Vagina (tissue), 2 donors: ENCODE measurements at regions not wholly inside any gene's neighbourhood (a gene's known extent, or its start where the extent isn't known, plus 50 kb on each side); places are given as distances from the start of the nearest gene placed in this dataset.
A peak's percentile ranks its signal among the peaks of the same experiment; 100 is the strongest.

Experiments
- DNase-seq, 2 donors: peaks; one replicate each; pipeline ENCODE4 v3.0.0-alpha.2; 2017; ENCODE audit errors: extremely low spot score in 2 of 2
- H3K27ac ChIP-seq: fragments of 200-600 bp; sonication (generic); one replicate; pipeline ENCODE4 v1.5.1; 2019
- H3K27me3 ChIP-seq: fragments of 200-600 bp; sonication (generic); one replicate; pipeline ENCODE4 v1.5.1; 2019
- H3K36me3 ChIP-seq, 2 donors: fragments of 200-600 bp; sonication (generic); one replicate each; pipeline ENCODE4 v1.5.1; 2017 to 2019
- H3K4me1 ChIP-seq: fragments of 200-600 bp; sonication (generic); one replicate; pipeline ENCODE4 v1.5.1; 2019
- H3K4me3 ChIP-seq, 2 donors: fragments of 200-600 bp; sonication (generic); 1 replicate in 1 of 2; 2 replicates in 1 of 2; pipeline ENCODE4 v1.5.1; 2016 to 2019
- H3K9me3 ChIP-seq: fragments of 200-600 bp; sonication (generic); one replicate; pipeline ENCODE4 v1.5.1; 2019
- POLR2A ChIP-seq, 2 donors: fragments of 450-650 bp; IDR thresholded peaks; one replicate each; pipeline ENCODE4 v1.6.1; 2017; ENCODE audit warnings: antibody characterized with exemption in 2 of 2, mild to moderate bottlenecking in 2 of 2, moderate library complexity in 2 of 2
- POLR2AphosphoS5 ChIP-seq, 2 donors: sonication (generic); formaldehyde crosslinking; IDR thresholded peaks; one replicate each; pipeline ENCODE4 v1.9.0; 2017; ENCODE audit warnings: antibody characterized with exemption in 2 of 2, mild to moderate bottlenecking in 2 of 2, low read depth in 1 of 2; ENCODE audit not compliant: insufficient read depth in 1 of 2
- intact Hi-C: fragments of 100-400 bp; cut with DNase I; formaldehyde crosslinking; loops from one replicate; pipeline ENCODE4 v1.15.1; 2023
- TF ChIP-seq, protein P1 (sequence below), 3 experiments: fragments of 450-650 bp in 2 of 3; fragments of 200-600 bp in 1 of 3; sonication (generic) in 1 of 3; IDR thresholded peaks; one replicate each; pipeline ENCODE4 v1.5.1; 2017 to 2019; ENCODE audit warnings: antibody characterized with exemption in 3 of 3, mild to moderate bottlenecking in 2 of 3, moderate library complexity in 2 of 3

DNA sequence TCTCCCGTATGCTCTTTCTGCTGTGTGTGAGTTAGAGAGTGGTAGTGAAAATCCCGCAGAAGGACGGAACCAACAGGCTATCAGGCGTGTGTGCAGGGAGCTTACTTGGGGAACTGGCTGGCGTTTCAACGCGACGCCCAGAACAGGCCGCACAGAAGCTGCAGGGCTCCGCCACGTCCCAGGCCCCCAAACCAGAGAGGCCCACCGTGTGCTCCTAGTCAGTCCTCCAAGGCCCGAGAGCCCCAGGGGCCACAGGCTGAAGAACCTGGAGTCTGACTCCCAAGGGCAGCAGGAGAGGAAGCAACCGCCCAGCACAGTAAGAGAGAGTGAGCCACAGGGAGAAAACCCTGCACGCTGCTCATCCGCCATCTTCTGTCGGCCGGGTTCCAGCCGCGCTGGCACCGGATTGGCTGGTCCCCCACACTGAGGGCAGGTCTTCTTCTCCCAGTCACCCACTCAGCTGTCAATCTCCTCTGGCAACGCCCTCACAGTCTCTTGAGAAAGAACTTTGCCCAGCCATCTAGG, 730.6 kb upstream of the VSTM2A start:
- no peak for DNase-seq
- Histone ChIP-seq H3K4me3 (peak overlapping the region in 1 of 2 donors; percentile 8), H3K36me3 (no peaks in the 10 kb centered on the region), H3K4me1 (no peaks in the 10 kb centered on the region), H3K27me3 (no peaks in the 10 kb centered on the region), H3K9me3 (no peaks in the 10 kb centered on the region), H3K27ac (no peak overlapping the region)
- intact Hi-C loops, result no loop called here
- TF ChIP-seq POLR2A (IDR thresholded peaks at IDR 0.05), result no peak
- no peak for TF ChIP-seq POLR2AphosphoS5 (IDR thresholded peaks at IDR 0.05; ENCODE audit: insufficient read depth in 1 of 2, low read depth in 1 of 2)
- TF ChIP-seq, protein P1, sequence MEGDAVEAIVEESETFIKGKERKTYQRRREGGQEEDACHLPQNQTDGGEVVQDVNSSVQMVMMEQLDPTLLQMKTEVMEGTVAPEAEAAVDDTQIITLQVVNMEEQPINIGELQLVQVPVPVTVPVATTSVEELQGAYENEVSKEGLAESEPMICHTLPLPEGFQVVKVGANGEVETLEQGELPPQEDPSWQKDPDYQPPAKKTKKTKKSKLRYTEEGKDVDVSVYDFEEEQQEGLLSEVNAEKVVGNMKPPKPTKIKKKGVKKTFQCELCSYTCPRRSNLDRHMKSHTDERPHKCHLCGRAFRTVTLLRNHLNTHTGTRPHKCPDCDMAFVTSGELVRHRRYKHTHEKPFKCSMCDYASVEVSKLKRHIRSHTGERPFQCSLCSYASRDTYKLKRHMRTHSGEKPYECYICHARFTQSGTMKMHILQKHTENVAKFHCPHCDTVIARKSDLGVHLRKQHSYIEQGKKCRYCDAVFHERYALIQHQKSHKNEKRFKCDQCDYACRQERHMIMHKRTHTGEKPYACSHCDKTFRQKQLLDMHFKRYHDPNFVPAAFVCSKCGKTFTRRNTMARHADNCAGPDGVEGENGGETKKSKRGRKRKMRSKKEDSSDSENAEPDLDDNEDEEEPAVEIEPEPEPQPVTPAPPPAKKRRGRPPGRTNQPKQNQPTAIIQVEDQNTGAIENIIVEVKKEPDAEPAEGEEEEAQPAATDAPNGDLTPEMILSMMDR (IDR thresholded peaks at IDR 0.05), result no peak

DNA sequence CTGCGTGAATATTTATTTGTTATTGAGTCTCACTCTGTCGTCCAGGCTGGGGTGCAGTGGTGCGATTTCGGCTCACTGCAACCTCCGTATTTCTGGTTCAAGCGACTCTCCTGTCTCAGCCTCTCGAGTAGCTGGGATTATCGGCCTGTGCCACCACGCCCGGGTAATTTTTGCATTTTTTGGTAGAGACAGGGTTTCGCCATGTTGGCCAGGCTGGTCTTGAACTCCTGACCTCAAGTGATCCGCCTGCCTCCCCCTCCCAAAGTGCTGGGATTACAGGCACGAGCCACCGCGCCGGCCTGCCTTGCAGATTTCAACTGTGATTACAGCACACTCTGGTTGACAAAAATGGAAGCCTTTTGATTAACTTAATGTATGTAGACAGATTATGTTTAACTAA, 730.0 kb upstream of the VSTM2A start:
- Histone ChIP-seq H3K36me3 (no peaks in the 10 kb centered on the region), H3K4me1 (no peaks in the 10 kb centered on the region), H3K4me3 (no peak overlapping the region), H3K27ac (no peak overlapping the region), H3K27me3 (no peaks in the 10 kb centered on the region), H3K9me3 (no peaks in the 10 kb centered on the region)
- TF ChIP-seq POLR2AphosphoS5 (IDR thresholded peaks at IDR 0.05; ENCODE audit: insufficient read depth in 1 of 2, low read depth in 1 of 2) (no peak), POLR2A (IDR thresholded peaks at IDR 0.05) (no peak)
- TF ChIP-seq, protein P1 (IDR thresholded peaks at IDR 0.05), result no peak
- DNase-seq, result no peak
- intact Hi-C loops, result no loop called here

DNA sequence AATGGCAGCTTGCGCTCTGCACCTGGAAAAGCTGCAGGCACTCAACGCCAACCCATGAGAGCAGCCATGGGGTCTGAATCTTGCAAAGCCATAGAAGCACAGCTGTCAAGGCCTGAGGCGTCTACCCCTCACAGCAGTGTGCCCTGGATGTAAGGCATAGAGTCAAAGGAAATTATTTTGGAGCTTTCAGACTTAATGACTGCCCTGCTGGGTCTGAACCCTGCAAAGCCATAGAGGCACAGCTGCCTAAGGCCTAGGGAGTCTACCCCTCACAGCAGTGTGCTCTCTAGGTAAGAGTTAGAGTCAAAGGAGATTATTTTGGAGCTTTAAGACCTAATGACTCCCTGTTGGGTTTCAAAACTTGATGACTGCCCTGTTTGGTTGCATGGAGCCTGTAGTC, 706.9 kb upstream of the VSTM2A start:
- no peak overlapping the region for H3K27ac ChIP-seq
- TF ChIP-seq POLR2AphosphoS5 (IDR thresholded peaks at IDR 0.05; ENCODE audit: insufficient read depth in 1 of 2, low read depth in 1 of 2) (no peak), POLR2A (IDR thresholded peaks at IDR 0.05) (no peak)
- TF ChIP-seq, protein P1 (IDR thresholded peaks at IDR 0.05), result no peak
- H3K9me3 ChIP-seq, result no peaks in the 10 kb centered on the region
- no peak for DNase-seq
- H3K36me3 ChIP-seq, result no peaks in the 10 kb centered on the region
- no peaks in the 10 kb centered on the region for H3K27me3 ChIP-seq
- no peaks in the 10 kb centered on the region for H3K4me1 ChIP-seq
- H3K4me3 ChIP-seq, result no peak overlapping the region
- intact Hi-C loops, result no loop called here

DNA sequence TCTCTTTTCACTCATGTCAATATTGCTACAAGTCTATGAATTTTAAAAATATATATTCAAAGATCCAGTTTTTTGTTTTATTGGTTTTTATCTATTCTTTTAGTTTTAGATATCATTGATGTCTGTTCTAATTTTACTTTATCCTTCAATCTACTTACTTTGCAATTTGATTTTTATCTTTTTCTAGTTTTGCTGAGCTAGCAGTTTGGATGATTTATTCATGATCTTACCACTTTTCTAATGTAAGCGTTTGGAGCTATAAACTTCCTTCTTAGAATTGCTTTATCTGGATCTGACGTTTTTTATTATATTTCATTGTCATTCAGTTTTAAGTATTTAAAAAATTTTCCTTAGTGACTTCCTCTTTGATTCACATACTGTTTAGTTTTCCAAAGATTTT, 664.5 kb upstream of the VSTM2A start:
- intact Hi-C loops, result no loop called here
- H3K27ac ChIP-seq, result no peak overlapping the region
- TF ChIP-seq, protein P1 (IDR thresholded peaks at IDR 0.05), result no peak
- TF ChIP-seq POLR2A (IDR thresholded peaks at IDR 0.05) (no peak), POLR2AphosphoS5 (IDR thresholded peaks at IDR 0.05; ENCODE audit: insufficient read depth in 1 of 2, low read depth in 1 of 2) (no peak)
- no peaks in the 10 kb centered on the region for H3K4me1 ChIP-seq
- H3K36me3 ChIP-seq, result no peaks in the 10 kb centered on the region
- no peaks in the 10 kb centered on the region for H3K27me3 ChIP-seq
- H3K4me3 ChIP-seq, result no peak overlapping the region
- H3K9me3 ChIP-seq, result no peaks in the 10 kb centered on the region
- DNase-seq, result no peak

DNA sequence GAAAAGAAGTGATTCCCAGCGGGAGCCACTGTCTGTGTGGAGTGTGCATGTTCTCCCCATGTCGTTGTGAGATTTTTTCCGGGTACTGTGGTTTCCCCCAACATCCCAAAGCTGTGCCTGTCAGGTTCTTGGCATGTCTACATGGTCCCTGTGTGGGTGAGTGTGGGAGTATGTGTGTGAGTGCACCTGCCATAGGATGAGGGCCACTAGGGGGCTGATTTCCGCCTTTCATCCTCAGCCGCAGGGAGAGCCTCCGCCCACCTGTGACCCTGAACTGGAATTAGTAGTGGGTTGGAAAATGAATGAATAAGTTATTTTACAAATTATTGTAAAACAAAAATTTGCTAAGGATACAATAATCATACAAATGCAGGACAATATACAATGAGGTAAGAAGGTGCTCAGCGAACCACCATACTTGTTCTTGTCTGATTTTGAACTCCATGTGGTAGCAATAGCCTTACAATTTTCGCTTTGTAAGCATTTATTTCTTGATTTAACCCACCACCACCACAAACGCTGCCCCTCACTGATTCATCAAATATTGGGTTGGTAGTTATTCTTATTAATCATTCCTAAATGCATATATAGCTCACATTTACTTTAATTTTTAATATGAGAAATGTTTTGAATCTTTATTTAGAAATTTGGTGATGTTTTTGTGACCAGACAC, 641.2 kb upstream of the VSTM2A start:
- Histone ChIP-seq H3K4me3 (no peak overlapping the region), H3K4me1 (no peaks in the 10 kb centered on the region), H3K27me3 (no peaks in the 10 kb centered on the region), H3K36me3 (no peaks in the 10 kb centered on the region), H3K9me3 (no peaks in the 10 kb centered on the region), H3K27ac (no peak overlapping the region)
- no peak for TF ChIP-seq POLR2A (IDR thresholded peaks at IDR 0.05)
- TF ChIP-seq, protein P1 (IDR thresholded peaks at IDR 0.05), result no peak
- TF ChIP-seq POLR2AphosphoS5 (IDR thresholded peaks at IDR 0.05; ENCODE audit: insufficient read depth in 1 of 2, low read depth in 1 of 2), result no peak
- DNase-seq, result no peak
- intact Hi-C loops, result no loop called here
